Stomach (tissue), 8 donors: ENCODE measurements at regions not wholly inside any gene's neighbourhood (a gene's known extent, or its start where the extent isn't known, plus 50 kb on each side); places are given as distances from the start of the nearest gene placed in this dataset.

Source experiments
- DNase-seq, 2 donors: peaks; one replicate each; pipeline versions ENCODE4 v3.0.0 to v3.0.0-alpha.2; 2013 to 2019
- H3K27ac ChIP-seq, 5 donors: fragments of 200-600 bp in 4 of 5; sonication (generic) in 4 of 5; one replicate each; pipeline ENCODE4 v1.5.1; 2013 to 2019; ENCODE audit warnings: mild to moderate bottlenecking in 1 of 5, moderate library complexity in 1 of 5
- H3K27me3 ChIP-seq, 3 donors: fragments of 200-600 bp; sonication (generic); one replicate each; pipeline ENCODE4 v1.5.1; 2017 to 2019; ENCODE audit warnings: mixed run types in 1 of 3
- H3K36me3 ChIP-seq, 4 donors: fragments of 200-600 bp; sonication (generic); 1 replicate in 3 of 4; 2 replicates in 1 of 4; pipeline ENCODE4 v1.5.1; 2016 to 2019
- H3K4me1 ChIP-seq, 4 donors: fragments of 200-600 bp; sonication (generic); one replicate each; pipeline ENCODE4 v1.5.1; 2016 to 2019
- H3K4me3 ChIP-seq, 4 donors: fragments of 200-600 bp; sonication (generic) in 3 of 4; one replicate each; pipeline ENCODE4 v1.5.1; 2016 to 2019; ENCODE audit warnings: mild to moderate bottlenecking in 1 of 4
- H3K9me3 ChIP-seq, 4 donors: fragments of 200-600 bp; sonication (generic); one replicate each; pipeline ENCODE4 v1.5.1; 2016 to 2019
- CTCF ChIP-seq, 7 experiments: fragments of 450-650 bp in 4 of 7; fragments of 200-600 bp in 3 of 7; sonication (generic) in 3 of 7; IDR thresholded peaks; one replicate each; pipeline ENCODE4 v1.5.1; 2016 to 2019; ENCODE audit warnings: antibody characterized with exemption in 7 of 7, control low read depth in 2 of 7, mild to moderate bottlenecking in 1 of 7
- EP300 ChIP-seq: sonication (generic); formaldehyde crosslinking; IDR thresholded peaks from one replicate; pipeline ENCODE4 v1.6.1; 2017; ENCODE audit warnings: antibody characterized with exemption
- POLR2A ChIP-seq, 4 donors: fragments of 450-650 bp; IDR thresholded peaks; one replicate each; pipeline ENCODE4 v1.6.1; 2016; ENCODE audit warnings: antibody characterized with exemption in 4 of 4, control low read depth in 2 of 4, mild to moderate bottlenecking in 1 of 4, moderate library complexity in 1 of 4
- POLR2AphosphoS5 ChIP-seq, 3 donors: sonication (generic); formaldehyde crosslinking; IDR thresholded peaks; one replicate each; pipeline ENCODE4 v1.6.1; 2016; ENCODE audit warnings: antibody characterized with exemption in 3 of 3
- WGBS, 5 donors: extraction: QIAGEN DNeasy Blood & Tissue Kit in 3 of 5; methylation state at CpG; one replicate each; pipeline versions ENCODE4 v1.1.5 to v1.1.7; 2013 to 2018; 5-methylcytosine and 5-hydroxymethylcytosine counted together
- intact Hi-C: fragments of 100-400 bp; cut with DNase I; formaldehyde crosslinking; loops from one replicate; pipeline ENCODE4 v1.15.1; 2023; ENCODE audit warnings: low total_unique reads
- donor health status: healthy with polysubstance abuse.
- donor health status: Bipolar disorder and iron deficiency.
- donor health status: healthy.

DNA sequence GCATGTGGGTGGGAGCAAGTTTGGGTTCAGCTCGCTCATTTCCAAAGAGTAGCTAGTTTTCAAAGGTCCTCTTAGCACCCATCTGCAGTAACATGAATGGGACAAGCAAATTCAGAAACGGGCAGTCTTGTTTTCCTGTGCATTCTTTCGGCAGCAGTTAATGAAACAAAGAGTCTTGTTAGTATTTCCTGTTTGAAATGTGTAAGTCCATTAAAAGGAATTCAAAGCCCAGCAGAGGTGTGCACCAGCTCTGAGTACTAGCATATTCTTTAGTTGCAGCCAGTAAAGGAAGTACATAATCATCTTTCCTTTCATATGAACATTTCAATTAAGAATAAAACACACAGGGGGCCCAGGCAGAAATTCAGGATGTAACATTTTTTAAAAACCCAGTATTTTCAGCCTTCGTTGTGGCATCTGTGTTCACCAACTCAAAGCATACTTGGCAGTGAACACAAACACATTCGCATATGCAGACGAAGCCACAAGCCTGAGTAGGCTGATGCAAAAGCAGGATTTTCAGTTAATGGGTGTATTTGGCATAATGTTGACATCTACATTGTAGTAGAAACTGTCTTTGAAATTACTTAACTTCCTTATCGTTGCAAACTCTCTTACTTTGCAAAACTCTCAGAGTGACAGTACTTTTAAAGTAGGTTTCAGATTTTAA is 570.0 kb upstream of the FLRT2 start:
- no peaks in the 10 kb centered on the region for H3K36me3 ChIP-seq
- 75 to 81% (median 77%) methylated on average over 7 of the region's 7 CpGs for WGBS, 5 donors
- DNase-seq, result no peak
- no peak overlapping the region for H3K4me3 ChIP-seq
- H3K9me3 ChIP-seq, result peaks cover 0 to 10% (median 0%) of the 10 kb centered on the region in 4 donors
- intact Hi-C loops, result no loop called here
- H3K27me3 ChIP-seq, result no peaks in the 10 kb centered on the region
- TF ChIP-seq EP300, result no peak
- TF ChIP-seq POLR2A (IDR thresholded peaks at IDR 0.05), result no peak
- no peak for TF ChIP-seq CTCF (IDR thresholded peaks at IDR 0.05)
- TF ChIP-seq POLR2AphosphoS5 (IDR thresholded peaks at IDR 0.05), result no peak
- H3K4me1 ChIP-seq, result no peaks in the 10 kb centered on the region
- no peak overlapping the region for H3K27ac ChIP-seq

DNA sequence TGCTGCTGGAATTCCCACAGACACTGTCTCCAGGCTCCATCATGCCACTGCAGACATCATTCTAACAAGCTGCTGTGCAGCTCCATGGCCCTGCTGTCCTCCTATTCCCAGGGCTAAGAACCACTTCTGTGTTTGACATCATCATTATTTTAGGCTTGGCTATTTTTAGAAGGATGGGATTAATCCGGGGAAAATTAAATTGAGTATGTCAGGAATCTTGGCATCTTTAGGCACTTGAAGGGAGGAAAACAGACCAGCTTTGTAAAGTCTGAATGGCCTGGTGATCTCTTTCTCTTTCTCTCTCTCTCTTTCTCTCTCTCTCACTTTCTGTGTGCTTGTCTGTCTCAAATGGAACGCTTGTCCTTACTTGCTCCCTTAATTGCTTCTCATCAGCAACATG is 568.3 kb upstream of the FLRT2 start:
- DNase-seq, result peak in 1 of 2 donors; percentile 53
- intact Hi-C loops, result no loop called here
- 66 to 82% (median 68%) methylated on average over 2 of the region's 2 CpGs for WGBS, 5 donors

DNA sequence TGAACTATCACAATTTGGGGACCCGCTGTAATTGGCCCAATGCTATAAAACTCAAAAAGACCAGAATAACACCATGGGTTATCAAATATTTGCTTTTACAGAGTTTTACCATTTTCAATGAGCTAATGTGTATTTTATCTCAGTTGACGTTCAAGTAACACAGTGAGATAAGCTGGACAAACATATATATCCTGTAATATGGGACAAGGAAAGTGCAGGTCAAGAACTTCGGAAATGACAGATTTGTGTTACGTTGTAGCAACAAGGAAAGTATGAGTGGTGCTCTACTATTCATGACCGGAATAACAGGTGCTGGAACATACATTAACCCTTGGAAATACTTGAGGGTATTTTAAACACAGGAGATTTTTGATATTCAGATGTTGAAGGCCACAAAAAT is 566.4 kb upstream of the FLRT2 start:
- Histone ChIP-seq H3K9me3 (peaks cover 0 to 10% (median 0%) of the 10 kb centered on the region in 4 donors), H3K4me3 (no peak overlapping the region), H3K4me1 (no peaks in the 10 kb centered on the region), H3K27ac (no peak overlapping the region), H3K27me3 (no peaks in the 10 kb centered on the region), H3K36me3 (no peaks in the 10 kb centered on the region)
- TF ChIP-seq POLR2AphosphoS5 (IDR thresholded peaks at IDR 0.05) (peak in 1 of 3 donors; percentile 40), POLR2A (IDR thresholded peaks at IDR 0.05) (no peak)
- intact Hi-C loops, result no loop called here
- 29 to 58% (median 44%) methylated on average over 5 of the region's 5 CpGs for WGBS, 5 donors
- DNase-seq, result peak in 1 of 2 donors; percentile 79

More for the DNA sequence above, 568.3 kb upstream of the FLRT2 start:
- H3K9me3 ChIP-seq, result peaks cover 0 to 10% (median 0%) of the 10 kb centered on the region in 4 donors
- TF ChIP-seq CTCF (IDR thresholded peaks at IDR 0.05), result no peak
- no peak for TF ChIP-seq EP300
- TF ChIP-seq POLR2A (IDR thresholded peaks at IDR 0.05), result no peak
- no peak for TF ChIP-seq POLR2AphosphoS5 (IDR thresholded peaks at IDR 0.05)
- H3K27me3 ChIP-seq, result no peaks in the 10 kb centered on the region
- no peak overlapping the region for H3K27ac ChIP-seq
- H3K36me3 ChIP-seq, result no peaks in the 10 kb centered on the region
- H3K4me1 ChIP-seq, result no peaks in the 10 kb centered on the region
- H3K4me3 ChIP-seq, result no peak overlapping the region

DNA sequence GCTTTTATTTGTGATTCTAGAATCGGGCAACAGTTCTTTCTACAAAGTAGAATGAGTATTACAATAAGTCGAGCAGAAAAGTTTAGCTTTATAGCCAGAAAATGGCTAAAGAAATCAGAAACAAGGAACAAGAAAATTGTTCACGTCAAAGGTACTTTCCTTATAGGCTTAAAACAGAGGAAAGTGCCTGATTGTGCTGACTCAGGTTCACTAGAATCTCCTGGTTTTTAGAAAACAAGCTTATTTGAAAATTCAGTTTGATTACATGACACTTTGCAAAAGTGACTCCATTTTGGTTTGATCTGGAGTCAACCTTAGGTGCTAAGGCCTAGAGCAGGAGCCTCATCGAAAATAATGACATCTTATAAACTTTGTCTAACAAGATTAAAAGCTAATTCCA is 564.7 kb upstream of the FLRT2 start:
- 90 to 94% (median 93%) methylated on average over 4 of the region's 4 CpGs for WGBS, 5 donors
- DNase-seq, result no peak
- Histone ChIP-seq H3K36me3 (no peaks in the 10 kb centered on the region), H3K27me3 (no peaks in the 10 kb centered on the region), H3K4me1 (no peaks in the 10 kb centered on the region), H3K9me3 (no peaks in the 10 kb centered on the region), H3K4me3 (no peak overlapping the region), H3K27ac (no peak overlapping the region)
- no peak for TF ChIP-seq POLR2AphosphoS5 (IDR thresholded peaks at IDR 0.05)
- intact Hi-C loops, result no loop called here

- no peaks in the 10 kb centered on the region for H3K36me3 ChIP-seq
- TF ChIP-seq POLR2A (IDR thresholded peaks at IDR 0.05) (no peak), CTCF (IDR thresholded peaks at IDR 0.05) (no peak), POLR2AphosphoS5 (IDR thresholded peaks at IDR 0.05) (no peak), EP300 (no peak)
- 82 to 89% (median 86%) methylated on average over 4 of the region's 4 CpGs for WGBS, 5 donors
- H3K27ac ChIP-seq, result no peak overlapping the region
- intact Hi-C loops, result no loop called here
- H3K9me3 ChIP-seq, result no peaks in the 10 kb centered on the region
- no peak for DNase-seq
- no peaks in the 10 kb centered on the region for H3K4me1 ChIP-seq
- H3K4me3 ChIP-seq, result no peak overlapping the region
- no peaks in the 10 kb centered on the region for H3K27me3 ChIP-seq
Observed at GRCh38 chr14:84969501-84969900, 560.4 kb upstream of the FLRT2 start.
